ENCODE measurements at regions not wholly inside any gene's neighbourhood (a gene's known extent, or its start where the extent isn't known, plus 50 kb on each side); places are given as distances from the start of the nearest gene placed in this dataset.

GRCh38 chr18:11544060-11544633, 65.2 kb upstream of the SLC35G4 start (continued):
- TF ChIP-seq CBFA2T2 (conservative IDR thresholded peaks at IDR 0.05) (peak; percentile 54), HLTF (IDR thresholded peaks at IDR 0.05) (no peak), CBX3 (IDR thresholded peaks at IDR 0.05; ENCODE audit: borderline replicate concordance in 1 of 2, low read length in 2 of 2) (peak in 1 of 2 experiments; percentile 51; a peak in 1 of 3 replicates), POLR2G (IDR thresholded peaks at IDR 0.05; ENCODE audit: low read depth, low read length) (no peak), NFIX (CRISPR knock-in tag; IDR thresholded peaks at IDR 0.05; ENCODE audit: low read depth) (no peak), ETV1 (tag; conservative IDR thresholded peaks at IDR 0.05; ENCODE audit: low read depth) (no peak), PRPF4 (IDR thresholded peaks at IDR 0.05; ENCODE audit: insufficient read depth, low read depth, low read length, poor library complexity, severe bottlenecking) (no peak), KLF6 (CRISPR knock-in tag; IDR thresholded peaks at IDR 0.05; ENCODE audit: borderline replicate concordance) (no peak), TEAD4 (IDR thresholded peaks at IDR 0.05; ENCODE audit: low read length) (peak; percentile 55), TEAD4 (CRISPR knock-in tag; IDR thresholded peaks at IDR 0.05; ENCODE audit: borderline replicate concordance) (no peak)

- H3K4me2 ChIP-seq (ENCODE audit: insufficient read depth, low read length): no peak overlapping the region
- no peak overlapping the region for H3K27ac ChIP-seq (ENCODE audit: extremely low read depth, low read depth, low read length)
- FAIRE-seq (no peak), DNase-seq (ENCODE audit: extremely low read depth in 1 of 4, low spot score in 3 of 4) (no peak), ATAC-seq (no peak)
- no peaks in the 10 kb centered on the region for H3K9me1 ChIP-seq (ENCODE audit: control insufficient read depth, insufficient read depth, low read length)
- no peaks in the 10 kb centered on the region for H3K36me3 ChIP-seq (ENCODE audit: control insufficient read depth, insufficient read depth, low read length)
- intact Hi-C loops (cut with micrococcal nuclease) (no loop called here), in situ Hi-C loops (cut with MboI) (no loop called here)
- no peaks in the 10 kb centered on the region for H4K20me1 ChIP-seq (replicated peaks; ENCODE audit: control insufficient read depth, insufficient read depth, low read length)
- no peaks in the 10 kb centered on the region for H3K79me2 ChIP-seq (ENCODE audit: control insufficient read depth, insufficient read depth, low read length)
- no TSS peak for BruUV-seq (replicated peaks)
- no peak overlapping the region for H2AFZ ChIP-seq (ENCODE audit: low read depth, low read length)
- no peak overlapping the region for H3K9ac ChIP-seq (ENCODE audit: insufficient read depth in 1 of 2, low read depth in 2 of 2, low read length in 2 of 2)
- no peaks in the 10 kb centered on the region for H3K27me3 ChIP-seq (ENCODE audit: control insufficient read depth in 2 of 2, insufficient read depth in 2 of 2, low read length in 2 of 2)
- WGBS (ENCODE audit: insufficient coverage, low coverage, missing lambda C conversion rate): 0% methylated on average over 1 of the region's 1 CpG
- H3K4me3 ChIP-seq: no peak overlapping the region
- ChIA-PET CTCF (ENCODE audit: low intra/inter-chr PET ratio) (no interaction called here), POLR2A (no interaction called here)
- 0 out of 2 replicates have a peak, but pooled peaks cover 3% of the 10 kb centered on the region for H3K9me3 ChIP-seq (replicated peaks; ENCODE audit: control insufficient read depth, insufficient read depth, low read depth, low read length)
- no peaks in the 10 kb centered on the region for H3K4me1 ChIP-seq (replicated peaks in 1 of 2; ENCODE audit: control insufficient read depth in 2 of 2, insufficient read depth in 2 of 2, low read length in 2 of 2)
- TF ChIP-seq ZBTB2 (IDR thresholded peaks at IDR 0.05): no peak
- TF ChIP-seq SPI1 (IDR thresholded peaks at IDR 0.05; ENCODE audit: borderline replicate concordance, low read depth, low read length): no peak
- TF ChIP-seq SREBF1 (IDR thresholded peaks at IDR 0.05; ENCODE audit: borderline replicate concordance, low read depth, low read length): no peak
- no peak for TF ChIP-seq FOS (IDR thresholded peaks at IDR 0.05; ENCODE audit: extremely low read depth, insufficient read length)
- no peak for TF ChIP-seq FIP1L1 (IDR thresholded peaks at IDR 0.05; ENCODE audit: low read depth, low read length, poor library complexity, severe bottlenecking)
- no peak for TF ChIP-seq ZNF280B (CRISPR knock-in tag; IDR thresholded peaks at IDR 0.05)
These were observed 68.2 kb upstream of the SLC35G4 start for GRCh38 chr18:11541179-11541578.

All from K562 (cell line).